Pulmonary artery endothelial cell (primary cell): ENCODE measurements at regions not wholly inside any gene's neighbourhood (a gene's known extent, or its start where the extent isn't known, plus 50 kb on each side); places are given as distances from the start of the nearest gene placed in this dataset.

ENCODE experiments used
- DNase-seq: peaks from one replicate; pipeline ENCODE4 v3.0.0-alpha.2; 2011; ENCODE audit warnings: low read depth, low spot score

- DNase-seq = no peak
Measured at GRCh38 chr10:111200505-111201186, 123.8 kb downstream of the ADRA2A start.

- DNase-seq = no peak
Measured at GRCh38 chr10:111203615-111204014, 126.8 kb downstream of the ADRA2A start.

- DNase-seq = no peak
Measured at GRCh38 chr10:111204838-111205237, 128.0 kb downstream of the ADRA2A start.

- no peak for DNase-seq
Measured at GRCh38 chr10:111206521-111206920, 129.7 kb downstream of the ADRA2A start.

GRCh38 chr10:111207500-111207899 is 130.7 kb downstream of the ADRA2A start:
- no peak for DNase-seq

GRCh38 chr10:111208951-111209350 is 132.1 kb downstream of the ADRA2A start:
- no peak for DNase-seq

GRCh38 chr10:111209692-111210091 is 132.9 kb downstream of the ADRA2A start:
- DNase-seq = no peak

- DNase-seq = no peak
Measured at GRCh38 chr10:111211241-111211640, 134.4 kb downstream of the ADRA2A start.

GRCh38 chr10:111211706-111212105 is 134.9 kb downstream of the ADRA2A start:
- DNase-seq = no peak

GRCh38 chr10:111221682-111222480 is 145.1 kb downstream of the ADRA2A start:
- DNase-seq = no peak

GRCh38 chr10:111222961-111223360 is 146.1 kb downstream of the ADRA2A start:
- no peak for DNase-seq

- no peak for DNase-seq
Measured at GRCh38 chr10:111231779-111232178, 154.9 kb downstream of the ADRA2A start.

- no peak for DNase-seq
Measured at GRCh38 chr10:111233439-111233838, 156.6 kb downstream of the ADRA2A start.

- DNase-seq = no peak
Measured at GRCh38 chr10:111234234-111234913, 157.5 kb downstream of the ADRA2A start.

- no peak for DNase-seq
Measured at GRCh38 chr10:111234914-111235302, 158.1 kb downstream of the ADRA2A start.

- DNase-seq = no peak
Measured at GRCh38 chr10:111240348-111240747, 163.5 kb downstream of the ADRA2A start.

- no peak for DNase-seq
Measured at GRCh38 chr10:111243126-111243525, 166.3 kb downstream of the ADRA2A start.

GRCh38 chr10:111246136-111246535 is 169.3 kb downstream of the ADRA2A start:
- DNase-seq = no peak

- DNase-seq = no peak
Measured at GRCh38 chr10:111246814-111247452, 170.1 kb downstream of the ADRA2A start.

GRCh38 chr10:111247781-111248389 is 171.1 kb downstream of the ADRA2A start:
- no peak for DNase-seq

- no peak for DNase-seq
Measured at GRCh38 chr10:111249925-111250324, 173.1 kb downstream of the ADRA2A start.
